ENCODE measurements at regions not wholly inside any gene's neighbourhood (a gene's known extent, or its start where the extent isn't known, plus 50 kb on each side); places are given as distances from the start of the nearest gene placed in this dataset.
A peak's percentile ranks its signal among the peaks of the same experiment; 100 is the strongest.
"Not testable (repeated sequence)": the region's sequence is repeated elsewhere in the genome, so short reads cannot be mapped to it uniquely, and the experiment has no call there.

- not testable (repeated sequence) for H2AFZ ChIP-seq (ENCODE audit: low read length); H3K36me3 ChIP-seq (ENCODE audit: insufficient read depth, low read length); H3K27me3 ChIP-seq (ENCODE audit: low read length); H3K9me3 ChIP-seq (ENCODE audit: low read length); H3K9me2 ChIP-seq (replicated peaks; ENCODE audit: insufficient read depth, low read length)
- H3K4me1 ChIP-seq (ENCODE audit: low read length), result peaks cover 59% of the 10 kb centered on the region
- peak overlapping the region; percentile 54 for H3K4me2 ChIP-seq (ENCODE audit: low read depth, low read length, poor library complexity, severe bottlenecking)
- peaks cover 68% of the 10 kb centered on the region for H4K20me1 ChIP-seq (ENCODE audit: insufficient read depth, low read depth, low read length)
- H3K4me3 ChIP-seq (ENCODE audit: low read length), result peak overlapping the region; percentile 42; the same call in 1 of the 2 replicates
- DNase-seq, result peak; percentile 99
- H3K27ac ChIP-seq (ENCODE audit: low read length), result peak overlapping the region; percentile 88
- peak overlapping the region; percentile 34 for H3K9ac ChIP-seq (ENCODE audit: low read length)
- H3K79me2 ChIP-seq (ENCODE audit: low read length), result peaks cover 78% of the 10 kb centered on the region
Observed at GRCh38 chr16:21506857-21507456, 92.4 kb upstream of the METTL9 start.

- not testable (repeated sequence) for H3K36me3 ChIP-seq (ENCODE audit: insufficient read depth, low read length); H3K9me3 ChIP-seq (ENCODE audit: low read length); H3K27me3 ChIP-seq (ENCODE audit: low read length); H2AFZ ChIP-seq (ENCODE audit: low read length); H3K9me2 ChIP-seq (replicated peaks; ENCODE audit: insufficient read depth, low read length)
- Histone ChIP-seq H3K4me3 (ENCODE audit: low read length) (peak overlapping the region; percentile 42; the same call in 1 of the 2 replicates), H3K9ac (ENCODE audit: low read length) (peak overlapping the region; percentile 34), H3K4me2 (ENCODE audit: low read depth, low read length, poor library complexity, severe bottlenecking) (peak overlapping the region; percentile 54), H3K79me2 (ENCODE audit: low read length) (peaks cover 85% of the 10 kb centered on the region), H3K4me1 (ENCODE audit: low read length) (peaks cover 67% of the 10 kb centered on the region), H4K20me1 (ENCODE audit: insufficient read depth, low read depth, low read length) (peaks cover 76% of the 10 kb centered on the region), H3K27ac (ENCODE audit: low read length) (peak overlapping the region; percentile 88)
- peak; percentile 62 for DNase-seq
Observed at GRCh38 chr16:21507631-21508305, 91.6 kb upstream of the METTL9 start.

GRCh38 chr16:21508661-21509436 lies 90.5 kb upstream of the METTL9 start:
- Histone ChIP-seq H4K20me1 (ENCODE audit: insufficient read depth, low read depth, low read length) (peaks cover 76% of the 10 kb centered on the region), H3K4me1 (ENCODE audit: low read length) (peaks cover 74% of the 10 kb centered on the region), H3K4me3 (ENCODE audit: low read length) (peak overlapping the region; percentile 42; the same call in 1 of the 2 replicates), H3K4me2 (ENCODE audit: low read depth, low read length, poor library complexity, severe bottlenecking) (peak overlapping the region; percentile 54), H3K79me2 (ENCODE audit: low read length) (peaks cover 86% of the 10 kb centered on the region), H3K27ac (ENCODE audit: low read length) (peak overlapping the region; percentile 88)
- not testable (repeated sequence) for H2AFZ ChIP-seq (ENCODE audit: low read length); H3K9ac ChIP-seq (ENCODE audit: low read length); H3K27me3 ChIP-seq (ENCODE audit: low read length); H3K9me2 ChIP-seq (replicated peaks; ENCODE audit: insufficient read depth, low read length); H3K9me3 ChIP-seq (ENCODE audit: low read length); H3K36me3 ChIP-seq (ENCODE audit: insufficient read depth, low read length)
- DNase-seq, result peak; percentile 63

GRCh38 chr16:21509437-21510086 lies 89.8 kb upstream of the METTL9 start:
- H3K9me2 ChIP-seq (replicated peaks; ENCODE audit: insufficient read depth, low read length); H3K9ac ChIP-seq (ENCODE audit: low read length); H3K9me3 ChIP-seq (ENCODE audit: low read length); H2AFZ ChIP-seq (ENCODE audit: low read length); H3K36me3 ChIP-seq (ENCODE audit: insufficient read depth, low read length); H3K4me3 ChIP-seq (ENCODE audit: low read length); H3K27me3 ChIP-seq (ENCODE audit: low read length): not testable (repeated sequence)
- H3K4me1 ChIP-seq (ENCODE audit: low read length), result peaks cover 81% of the 10 kb centered on the region
- DNase-seq, result peak; percentile 40
- H3K27ac ChIP-seq (ENCODE audit: low read length), result peak overlapping the region; percentile 88; the same call in 1 of the 2 replicates
- peak overlapping the region; percentile 54 for H3K4me2 ChIP-seq (ENCODE audit: low read depth, low read length, poor library complexity, severe bottlenecking)
- peaks cover 75% of the 10 kb centered on the region for H4K20me1 ChIP-seq (ENCODE audit: insufficient read depth, low read depth, low read length)
- H3K79me2 ChIP-seq (ENCODE audit: low read length), result peaks cover 86% of the 10 kb centered on the region

GRCh38 chr16:21510869-21511255 lies 88.5 kb upstream of the METTL9 start:
- not testable (repeated sequence) for H3K36me3 ChIP-seq (ENCODE audit: insufficient read depth, low read length); H3K4me2 ChIP-seq (ENCODE audit: low read depth, low read length, poor library complexity, severe bottlenecking); H3K9me3 ChIP-seq (ENCODE audit: low read length); DNase-seq; H2AFZ ChIP-seq (ENCODE audit: low read length); H3K9me2 ChIP-seq (replicated peaks; ENCODE audit: insufficient read depth, low read length); H3K27ac ChIP-seq (ENCODE audit: low read length); H3K27me3 ChIP-seq (ENCODE audit: low read length); H3K9ac ChIP-seq (ENCODE audit: low read length); H3K4me3 ChIP-seq (ENCODE audit: low read length)
- Histone ChIP-seq H4K20me1 (ENCODE audit: insufficient read depth, low read depth, low read length) (peaks cover 77% of the 10 kb centered on the region), H3K79me2 (ENCODE audit: low read length) (peaks cover 89% of the 10 kb centered on the region), H3K4me1 (ENCODE audit: low read length) (peaks cover 89% of the 10 kb centered on the region)

GRCh38 chr16:21511315-21512210 lies 87.8 kb upstream of the METTL9 start:
- not testable (repeated sequence) for H3K27me3 ChIP-seq (ENCODE audit: low read length); H2AFZ ChIP-seq (ENCODE audit: low read length); H3K27ac ChIP-seq (ENCODE audit: low read length); H3K9ac ChIP-seq (ENCODE audit: low read length); H3K4me3 ChIP-seq (ENCODE audit: low read length); H3K9me2 ChIP-seq (replicated peaks; ENCODE audit: insufficient read depth, low read length); H3K4me2 ChIP-seq (ENCODE audit: low read depth, low read length, poor library complexity, severe bottlenecking); H3K9me3 ChIP-seq (ENCODE audit: low read length); H3K36me3 ChIP-seq (ENCODE audit: insufficient read depth, low read length)
- H3K79me2 ChIP-seq (ENCODE audit: low read length), result peaks cover 89% of the 10 kb centered on the region
- DNase-seq, result peak; percentile 41
- H4K20me1 ChIP-seq (ENCODE audit: insufficient read depth, low read depth, low read length), result peaks cover 75% of the 10 kb centered on the region
- peaks cover 88% of the 10 kb centered on the region for H3K4me1 ChIP-seq (ENCODE audit: low read length)

GRCh38 chr16:21512280-21513192 lies 86.8 kb upstream of the METTL9 start:
- H3K4me2 ChIP-seq (ENCODE audit: low read depth, low read length, poor library complexity, severe bottlenecking); H3K9me3 ChIP-seq (ENCODE audit: low read length); H3K4me3 ChIP-seq (ENCODE audit: low read length); H3K36me3 ChIP-seq (ENCODE audit: insufficient read depth, low read length); H3K27ac ChIP-seq (ENCODE audit: low read length); H2AFZ ChIP-seq (ENCODE audit: low read length); H3K9me2 ChIP-seq (replicated peaks; ENCODE audit: insufficient read depth, low read length); H3K9ac ChIP-seq (ENCODE audit: low read length); DNase-seq; H3K27me3 ChIP-seq (ENCODE audit: low read length): not testable (repeated sequence)
- H3K79me2 ChIP-seq (ENCODE audit: low read length), result peaks cover 95% of the 10 kb centered on the region
- peaks cover 87% of the 10 kb centered on the region for H3K4me1 ChIP-seq (ENCODE audit: low read length)
- H4K20me1 ChIP-seq (ENCODE audit: insufficient read depth, low read depth, low read length), result peaks cover 73% of the 10 kb centered on the region

Data from Karpas-422 (cell line).